Neural cell (in vitro differentiated cells): ENCODE measurements at regions not wholly inside any gene's neighbourhood (a gene's known extent, or its start where the extent isn't known, plus 50 kb on each side); places are given as distances from the start of the nearest gene placed in this dataset.

Source experiments
- RAD21 ChIP-seq: fragments of 450-650 bp; conservative IDR thresholded peaks from 2 replicates; pipeline ENCODE4 v1.6.1; 2014; ENCODE audit warnings: antibody characterized with exemption, mild to moderate bottlenecking, moderate library complexity
- TAF1 ChIP-seq: IDR thresholded peaks from 2 replicates; pipeline ENCODE4 v1.6.1; 2012; ENCODE audit warnings: low read depth

GRCh38 chr3:18853269-18853668 is 295.0 kb upstream of the KCNH8 start:
- TF ChIP-seq RAD21 = no peak
- TF ChIP-seq TAF1 = no peak
